ENCODE measurements at regions not wholly inside any gene's neighbourhood (a gene's known extent, or its start where the extent isn't known, plus 50 kb on each side); places are given as distances from the start of the nearest gene placed in this dataset.

GRCh38 chr21:28431022-28431421, 561.7 kb downstream of the LTN1 start:
- H3K27ac Mint-ChIP-seq (ENCODE audit: unreplicated experiment): no peak overlapping the region
- no peaks in the 10 kb centered on the region for H3K4me1 Mint-ChIP-seq (ENCODE audit: low read depth, unreplicated experiment)
- no peaks in the 10 kb centered on the region for H3K27me3 Mint-ChIP-seq (ENCODE audit: unreplicated experiment)
- no peak for TF ChIP-seq CTCF (IDR thresholded peaks at IDR 0.05; ENCODE audit: partially characterized antibody, unreplicated experiment)
- no peak for DNase-seq
- no peak overlapping the region for H3K4me3 Mint-ChIP-seq (ENCODE audit: unreplicated experiment)
- H3K9me3 Mint-ChIP-seq (ENCODE audit: unreplicated experiment): no peaks in the 10 kb centered on the region
- no peaks in the 10 kb centered on the region for H3K36me3 Mint-ChIP-seq (ENCODE audit: unreplicated experiment)

GRCh38 chr21:28429161-28429560, 563.5 kb downstream of the LTN1 start:
- Mint-ChIP-seq H3K27ac (ENCODE audit: unreplicated experiment) (no peak overlapping the region), H3K4me3 (ENCODE audit: unreplicated experiment) (no peak overlapping the region), H3K4me1 (ENCODE audit: low read depth, unreplicated experiment) (no peaks in the 10 kb centered on the region), H3K27me3 (ENCODE audit: unreplicated experiment) (no peaks in the 10 kb centered on the region), H3K9me3 (ENCODE audit: unreplicated experiment) (no peaks in the 10 kb centered on the region), H3K36me3 (ENCODE audit: unreplicated experiment) (no peaks in the 10 kb centered on the region)
- no peak for DNase-seq
- TF ChIP-seq CTCF (IDR thresholded peaks at IDR 0.05; ENCODE audit: partially characterized antibody, unreplicated experiment): no peak

GRCh38 chr21:28427394-28428022, 565.2 kb downstream of the LTN1 start:
- no peak for DNase-seq
- H3K27me3 Mint-ChIP-seq (ENCODE audit: unreplicated experiment): no peaks in the 10 kb centered on the region
- TF ChIP-seq CTCF (IDR thresholded peaks at IDR 0.05; ENCODE audit: partially characterized antibody, unreplicated experiment): no peak
- H3K4me3 Mint-ChIP-seq (ENCODE audit: unreplicated experiment): no peak overlapping the region
- no peak overlapping the region for H3K27ac Mint-ChIP-seq (ENCODE audit: unreplicated experiment)
- H3K9me3 Mint-ChIP-seq (ENCODE audit: unreplicated experiment): no peaks in the 10 kb centered on the region
- H3K36me3 Mint-ChIP-seq (ENCODE audit: unreplicated experiment): no peaks in the 10 kb centered on the region
- H3K4me1 Mint-ChIP-seq (ENCODE audit: low read depth, unreplicated experiment): no peaks in the 10 kb centered on the region

- TF ChIP-seq CTCF (IDR thresholded peaks at IDR 0.05; ENCODE audit: partially characterized antibody, unreplicated experiment): no peak
- H3K27me3 Mint-ChIP-seq (ENCODE audit: unreplicated experiment): no peaks in the 10 kb centered on the region
- H3K4me1 Mint-ChIP-seq (ENCODE audit: low read depth, unreplicated experiment): no peaks in the 10 kb centered on the region
- H3K27ac Mint-ChIP-seq (ENCODE audit: unreplicated experiment): no peak overlapping the region
- H3K9me3 Mint-ChIP-seq (ENCODE audit: unreplicated experiment): no peaks in the 10 kb centered on the region
- no peaks in the 10 kb centered on the region for H3K36me3 Mint-ChIP-seq (ENCODE audit: unreplicated experiment)
- DNase-seq: no peak
- no peak overlapping the region for H3K4me3 Mint-ChIP-seq (ENCODE audit: unreplicated experiment)
These were observed 566.1 kb downstream of the LTN1 start for GRCh38 chr21:28426545-28426944.

GRCh38 chr21:28423521-28424190, 569.0 kb downstream of the LTN1 start:
- no peaks in the 10 kb centered on the region for H3K4me1 Mint-ChIP-seq (ENCODE audit: low read depth, unreplicated experiment)
- no peak overlapping the region for H3K4me3 Mint-ChIP-seq (ENCODE audit: unreplicated experiment)
- H3K27ac Mint-ChIP-seq (ENCODE audit: unreplicated experiment): no peak overlapping the region
- no peaks in the 10 kb centered on the region for H3K27me3 Mint-ChIP-seq (ENCODE audit: unreplicated experiment)
- TF ChIP-seq CTCF (IDR thresholded peaks at IDR 0.05; ENCODE audit: partially characterized antibody, unreplicated experiment): no peak
- no peaks in the 10 kb centered on the region for H3K9me3 Mint-ChIP-seq (ENCODE audit: unreplicated experiment)
- no peak for DNase-seq
- H3K36me3 Mint-ChIP-seq (ENCODE audit: unreplicated experiment): no peaks in the 10 kb centered on the region
